GF-D8 (cell line): ENCODE measurements at regions not wholly inside any gene's neighbourhood (a gene's known extent, or its start where the extent isn't known, plus 50 kb on each side); places are given as distances from the start of the nearest gene placed in this dataset.

Source experiments
- DNase-seq: peaks from one replicate; lab custom pipeline; 2025; lab: John Stamatoyannopoulos, UW

GRCh38 chr20:30007496-30007895 is 1250.0 kb upstream of the DEFB115 start:
- peak; percentile 29 for DNase-seq
